IMR-90 (cell line): ENCODE measurements at regions not wholly inside any gene's neighbourhood (a gene's known extent, or its start where the extent isn't known, plus 50 kb on each side); places are given as distances from the start of the nearest gene placed in this dataset.

ENCODE experiments used
- ATAC-seq: fragments of 200-7000 bp; cut with Tn5 transposase; 2 replicates; pipeline ENCODE4 v1.9.1; 2020; ENCODE audit warnings: low read depth, mild to moderate bottlenecking, moderate library complexity
- BruUV-seq: library from RNA; stranded (reverse); fragments of 400-500 nt; replicated peaks from 2 replicates; lab custom pipeline; 2021; lab: Mats Ljungman, UMichigan
- CTCF ChIA-PET: fragments of 300-600 bp; formaldehyde crosslinking; extraction: SDS; loops from one replicate; lab custom pipeline; 2021; ENCODE audit warnings: antibody characterized with exemption; lab: Yijun Ruan, JAX
- POLR2A ChIA-PET: fragments of 300-600 bp; sonication (Branson Sonifier 250); formaldehyde crosslinking; loops from one replicate; lab custom pipeline; 2022; ENCODE audit warnings: antibody characterized with exemption; ENCODE audit not compliant: unreplicated experiment; lab: Charles Lee
- DNase-seq: peaks from one replicate; pipeline ENCODE4 v3.0.0; 2013
- H2AFZ ChIP-seq: replicated peaks from 2 replicates; pipeline ENCODE3; 2013; ENCODE audit warnings: low read length, mild to moderate bottlenecking; ENCODE audit not compliant: poor library complexity
- H2AK5ac ChIP-seq: 2 replicates; pipeline ENCODE4 v1.6.1; 2013; ENCODE audit warnings: low read depth, low read length, inconsistent platforms
- H2AK9ac ChIP-seq: replicated peaks from 2 replicates; pipeline ENCODE3; 2013; ENCODE audit warnings: mild to moderate bottlenecking, low read depth, low read length, moderate library complexity; ENCODE audit not compliant: poor library complexity
- H2BK120ac ChIP-seq: 2 replicates; pipeline ENCODE4 v1.6.1; 2013; ENCODE audit warnings: low read depth, low read length, inconsistent platforms
- H2BK15ac ChIP-seq: 3 replicates; pipeline ENCODE4 v1.6.1; 2013; ENCODE audit warnings: low read depth, low read length, inconsistent platforms
- H2BK20ac ChIP-seq: 2 replicates; pipeline ENCODE4 v1.6.1; 2013; ENCODE audit warnings: low read depth, mild to moderate bottlenecking, inconsistent platforms, low read length, moderate library complexity
- H2BK5ac ChIP-seq: 2 replicates; pipeline ENCODE4 v1.6.1; 2013; ENCODE audit warnings: mild to moderate bottlenecking, low read depth, low read length, inconsistent platforms; ENCODE audit not compliant: poor library complexity, severe bottlenecking
- H3K14ac ChIP-seq: replicated peaks from 2 replicates; pipeline ENCODE4 v1.6.1; 2013; ENCODE audit warnings: low read depth, low read length, inconsistent platforms
- H3K18ac ChIP-seq: 2 replicates; pipeline ENCODE4 v1.6.1; 2013; ENCODE audit warnings: low read depth, low read length, control low read depth
- H3K23ac ChIP-seq: 2 replicates; pipeline ENCODE4 v1.6.1; 2013; ENCODE audit warnings: low read depth, low read length, inconsistent platforms
- H3K27ac ChIP-seq: 2 replicates; pipeline ENCODE4 v1.5.1; 2013; ENCODE audit warnings: mild to moderate bottlenecking, control low read depth, low read length; ENCODE audit not compliant: insufficient read depth
- H3K27me3 ChIP-seq: 2 replicates; pipeline ENCODE4 v1.6.1; 2013; ENCODE audit warnings: low read length; ENCODE audit not compliant: control insufficient read depth, insufficient read depth
- H3K36me3 ChIP-seq: 2 replicates; pipeline ENCODE4 v1.6.1; 2013; ENCODE audit warnings: low read length, mixed read lengths; ENCODE audit not compliant: control insufficient read depth, insufficient read depth
- H3K4ac ChIP-seq: 2 replicates; pipeline ENCODE4 v1.6.1; 2013; ENCODE audit warnings: low read depth, low read length, inconsistent platforms
- H3K4me1 ChIP-seq: 2 replicates; pipeline ENCODE4 v1.6.1; 2013; ENCODE audit warnings: low read length, mixed read lengths; ENCODE audit not compliant: control insufficient read depth, insufficient read depth
- H3K4me2 ChIP-seq: 2 replicates; pipeline ENCODE4 v1.6.1; 2013; ENCODE audit warnings: low read depth, mild to moderate bottlenecking, control low read depth, low read length, moderate library complexity
- H3K4me3 ChIP-seq: 2 replicates; pipeline ENCODE4 v1.5.1; 2013; ENCODE audit warnings: low read depth, mild to moderate bottlenecking, control low read depth, low read length, moderate library complexity; ENCODE audit not compliant: insufficient read depth
- H3K56ac ChIP-seq: 2 replicates; pipeline ENCODE4 v1.6.1; 2013; ENCODE audit warnings: low read length, inconsistent platforms; ENCODE audit not compliant: insufficient read depth; ENCODE audit errors: extremely low read depth
- H3K79me1 ChIP-seq, 2 experiments: 2 replicates each; pipeline ENCODE4 v1.6.1; 2013; ENCODE audit warnings: low read length in 2 of 2, inconsistent platforms in 1 of 2, low read depth in 1 of 2
- H3K9ac ChIP-seq: 2 replicates; pipeline ENCODE4 v1.6.1; 2013; ENCODE audit warnings: low read depth, low read length, control low read depth
- H3K9me1 ChIP-seq: 2 replicates; pipeline ENCODE4 v1.6.1; 2013; ENCODE audit warnings: low read length, inconsistent platforms; ENCODE audit not compliant: insufficient read depth
- H3K9me3 ChIP-seq: 2 replicates; pipeline ENCODE4 v1.6.1; 2013; ENCODE audit warnings: low read length; ENCODE audit not compliant: control insufficient read depth, insufficient read depth
- H4K20me1 ChIP-seq: 2 replicates; pipeline ENCODE4 v1.6.1; 2013; ENCODE audit warnings: low read length, inconsistent platforms; ENCODE audit not compliant: insufficient read depth
- H4K5ac ChIP-seq: 2 replicates; pipeline ENCODE4 v1.6.1; 2013; ENCODE audit warnings: mild to moderate bottlenecking, low read depth, low read length, control low read depth
- H4K8ac ChIP-seq, 2 experiments: 2 replicates each; pipeline ENCODE4 v1.6.1; 2013; ENCODE audit warnings: low read depth in 2 of 2, low read length in 2 of 2, control low read depth in 1 of 2, inconsistent platforms in 1 of 2
- H4K91ac ChIP-seq: 2 replicates; pipeline ENCODE4 v1.6.1; 2013; ENCODE audit warnings: low read depth, low read length, inconsistent platforms; ENCODE audit not compliant: insufficient read depth
- MAFK ChIP-seq: IDR thresholded peaks from 2 replicates; pipeline ENCODE4 v1.6.1; 2012; ENCODE audit warnings: low read depth, low read length, improper control_type of control experiment
- RAD21 ChIP-seq: IDR thresholded peaks from 2 replicates; pipeline ENCODE4 v1.6.1; 2012; ENCODE audit warnings: low read length, improper control_type of control experiment
- WGBS, 2 experiments: methylation state at CpG; one replicate each; pipeline versions ENCODE4 v1.1.5 to v1.1.7; 2013; ENCODE audit warnings: missing lambda C conversion rate in 2 of 2; ENCODE audit not compliant: insufficient read length in 1 of 2; ENCODE audit errors: extremely low coverage in 2 of 2; 5-methylcytosine and 5-hydroxymethylcytosine counted together
- dilution Hi-C: fragments of 300-500 bp; cut with HindIII; formaldehyde crosslinking; loops from one replicate; pipeline ENCODE4 v1.14.3; 2018; ENCODE audit warnings: low sequenced_read_pairs; ENCODE audit not compliant: unreplicated experiment
- in situ Hi-C: fragments of 300-500 bp; cut with MboI; formaldehyde crosslinking; loops from 3 replicates; pipeline ENCODE4 v1.14.3; 2019; ENCODE audit warnings: low sequenced_read_pairs, inconsistent platforms, mixed read lengths
- intact Hi-C: fragments of 100-400 bp; cut with micrococcal nuclease; formaldehyde crosslinking; loops from 2 replicates; pipeline ENCODE4 v1.10.0; 2022

DNA sequence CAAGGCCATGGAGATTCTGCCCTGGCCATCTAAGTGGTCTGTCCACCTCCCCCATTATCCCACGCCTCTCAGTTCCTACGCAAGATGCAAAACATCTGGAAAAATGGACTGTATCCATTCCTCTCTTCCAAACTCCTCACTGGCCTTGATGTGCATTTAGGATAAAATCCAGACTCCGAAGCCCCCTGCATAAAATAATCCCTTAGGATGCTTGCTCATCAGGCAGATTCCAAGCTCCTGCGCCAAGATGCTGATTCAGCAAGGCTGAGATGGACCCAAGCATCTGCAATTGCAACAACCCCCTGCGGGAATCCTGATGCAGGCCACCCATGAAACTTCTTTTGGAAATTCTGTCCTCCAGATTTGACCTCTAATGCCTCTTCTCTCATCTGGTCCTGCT, 81.6 kb downstream of the SPRING1 start:
- H3K14ac ChIP-seq, result no peak overlapping the region
- DNase-seq (no peak), ATAC-seq (no peak)
- H2AFZ ChIP-seq, result no peak overlapping the region
- no peak overlapping the region for H4K5ac ChIP-seq
- BruUV-seq, result no TSS peak
- no peak overlapping the region for H4K91ac ChIP-seq
- H3K4me1 ChIP-seq, result peaks cover 4% of the 10 kb centered on the region; the same call in 1 of the 2 replicates
- no peak overlapping the region for H3K23ac ChIP-seq
- H3K27me3 ChIP-seq, result peaks cover 38% of the 10 kb centered on the region
- CTCF ChIA-PET, result no interaction called here
- dilution Hi-C loops, result no loop called here
- H3K18ac ChIP-seq, result no peak overlapping the region
- no peaks in the 10 kb centered on the region for H3K9me1 ChIP-seq
- H2BK5ac ChIP-seq, result no peak overlapping the region
- no peak overlapping the region for H3K4me3 ChIP-seq
- H2BK15ac ChIP-seq, result no peak overlapping the region
- intact Hi-C loops, result no loop called here
- no peak overlapping the region for H3K27ac ChIP-seq
- H3K36me3 ChIP-seq, result no peaks in the 10 kb centered on the region
- POLR2A ChIA-PET, result no interaction called here
- no peak overlapping the region for H3K4me2 ChIP-seq
- WGBS, 2 experiments, result 49% methylated on average over 3 of the region's 5 CpGs; no CpG with 5 or more reads in 1 of the 2 experiments
- in situ Hi-C loops, result no loop called here
- no peak overlapping the region for H3K4ac ChIP-seq
- no peak overlapping the region for H2AK5ac ChIP-seq
- no peak overlapping the region for H2BK20ac ChIP-seq
- H3K9ac ChIP-seq, result no peak overlapping the region
- no peak overlapping the region for H2AK9ac ChIP-seq
- H3K79me1 ChIP-seq, result no peaks in the 10 kb centered on the region
- peak; percentile 71 for TF ChIP-seq MAFK
- no peak for TF ChIP-seq RAD21
- H3K9me3 ChIP-seq, result no peaks in the 10 kb centered on the region
- no peak overlapping the region for H3K56ac ChIP-seq
- no peaks in the 10 kb centered on the region for H4K20me1 ChIP-seq
- H4K8ac ChIP-seq, result no peak overlapping the region
- H2BK120ac ChIP-seq, result no peak overlapping the region
